T-helper 17 cell (primary cell): ENCODE measurements at regions not wholly inside any gene's neighbourhood (a gene's known extent, or its start where the extent isn't known, plus 50 kb on each side); places are given as distances from the start of the nearest gene placed in this dataset.

Experiments used
- ATAC-seq: fragments of 150-1000 bp; cut with Tn5 transposase; 2 replicates; pipeline ENCODE4 v1.10.0; 2021; ENCODE audit warnings: mild to moderate bottlenecking, moderate library complexity
- DNase-seq, 3 donors: peaks; one replicate each; pipeline versions ENCODE4 v3.0.0 to v3.0.0-alpha.2; 2020 to 2021
- H3K9me3 ChIP-seq: one replicate; pipeline ENCODE4 v1.7.0; 2013; ENCODE audit warnings: low read length, mild to moderate bottlenecking; ENCODE audit not compliant: control insufficient read depth, poor library complexity, severe bottlenecking
- H3K27ac Mint-ChIP-seq: one replicate; pipeline ENCODE4 v1.8.0; 2022; ENCODE audit warnings: mild to moderate bottlenecking, moderate library complexity, mixed read lengths
- H3K27me3 Mint-ChIP-seq: one replicate; pipeline ENCODE4 v1.8.0; 2022; ENCODE audit warnings: mixed read lengths
- H3K36me3 Mint-ChIP-seq: one replicate; pipeline ENCODE4 v1.8.0; 2022; ENCODE audit warnings: low read depth, mixed read lengths
- H3K4me1 Mint-ChIP-seq: one replicate; pipeline ENCODE4 v1.8.0; 2022; ENCODE audit warnings: mild to moderate bottlenecking, mixed read lengths
- H3K4me3 Mint-ChIP-seq: one replicate; pipeline ENCODE4 v1.8.0; 2022; ENCODE audit warnings: mild to moderate bottlenecking, moderate library complexity, mixed read lengths

DNA sequence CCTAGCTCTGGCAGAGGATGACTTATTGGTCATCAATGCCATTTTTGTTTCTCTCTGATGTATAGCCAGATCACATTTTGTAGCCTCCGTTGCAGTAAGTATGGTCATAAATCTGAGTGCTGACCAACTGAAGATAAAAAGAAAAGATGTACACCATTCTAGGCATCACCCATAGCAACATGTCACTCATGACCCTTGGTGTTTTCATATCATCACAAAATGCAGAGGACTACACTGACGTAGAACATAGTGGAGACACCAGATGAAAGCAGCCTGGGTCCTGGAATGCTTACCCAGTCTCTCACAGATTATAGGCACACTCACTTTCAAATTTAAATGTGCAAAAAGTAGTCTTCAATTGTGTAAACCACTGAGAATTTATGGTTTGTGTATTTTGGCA lies 172.8 kb downstream of the PDHA2 start:
- Mint-ChIP-seq H3K27me3 (no peaks in the 10 kb centered on the region), H3K36me3 (no peaks in the 10 kb centered on the region), H3K27ac (no peak overlapping the region), H3K4me3 (no peak overlapping the region), H3K4me1 (no peaks in the 10 kb centered on the region)
- DNase-seq (no peak), ATAC-seq (no peak)
- H3K9me3 ChIP-seq = no peaks in the 10 kb centered on the region

DNA sequence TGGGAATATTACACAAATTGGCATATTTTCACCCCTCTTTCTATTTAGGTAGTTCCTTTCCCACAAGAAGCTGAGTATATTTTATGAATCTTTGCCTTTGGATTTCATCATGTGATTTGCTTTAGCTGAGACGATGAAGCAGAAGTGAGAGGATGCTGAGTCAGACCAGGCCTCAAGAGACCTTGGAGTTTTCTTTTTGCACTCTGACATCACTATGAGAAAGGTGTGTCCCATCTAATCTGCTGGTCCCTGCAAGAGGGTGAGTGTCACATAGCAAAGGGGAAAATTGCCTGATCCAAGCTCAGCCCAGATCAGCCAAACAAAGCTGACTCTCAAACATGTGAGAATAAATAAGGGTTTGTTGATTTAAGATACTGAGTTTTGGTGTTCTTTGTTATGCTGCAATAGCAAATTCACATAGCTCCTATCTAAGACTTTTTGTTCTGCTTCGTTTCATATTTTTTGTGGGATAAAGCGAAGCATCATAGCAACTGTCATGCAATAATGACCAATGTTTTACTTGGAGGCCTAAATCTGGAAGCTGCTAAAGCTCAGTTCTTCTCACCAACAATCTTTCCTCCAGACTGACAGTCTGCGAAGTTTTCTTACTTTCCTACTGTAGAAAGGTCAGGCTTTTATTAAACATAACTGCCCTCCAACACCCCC lies 176.9 kb downstream of the PDHA2 start:
- no peaks in the 10 kb centered on the region for H3K4me1 Mint-ChIP-seq
- H3K27ac Mint-ChIP-seq = no peak overlapping the region
- no peaks in the 10 kb centered on the region for H3K36me3 Mint-ChIP-seq
- no peak overlapping the region for H3K4me3 Mint-ChIP-seq
- ATAC-seq = no peak
- no peaks in the 10 kb centered on the region for H3K27me3 Mint-ChIP-seq
- no peak for DNase-seq
- H3K9me3 ChIP-seq = no peaks in the 10 kb centered on the region

DNA sequence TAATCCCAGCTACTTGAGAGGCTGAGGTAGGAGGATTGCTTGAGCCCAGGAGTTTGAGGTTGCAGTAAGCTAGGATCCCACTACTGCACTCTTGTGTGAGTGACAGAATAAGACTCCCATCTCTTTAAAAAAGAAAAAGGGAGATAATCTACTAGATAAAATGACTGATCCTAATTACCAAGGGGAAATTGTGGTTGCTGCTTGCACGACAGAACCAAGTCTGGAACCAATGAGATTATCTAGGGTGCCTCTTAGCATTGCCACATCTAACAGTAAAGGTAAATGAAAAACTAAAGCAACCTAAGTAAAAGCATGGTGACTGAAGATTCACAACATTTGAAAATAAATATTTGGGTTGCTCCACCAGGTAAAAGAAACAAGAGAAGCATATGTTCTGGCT lies 185.1 kb downstream of the PDHA2 start:
- H3K9me3 ChIP-seq = no peaks in the 10 kb centered on the region
- Mint-ChIP-seq H3K27ac (no peak overlapping the region), H3K27me3 (no peaks in the 10 kb centered on the region), H3K36me3 (no peaks in the 10 kb centered on the region), H3K4me3 (no peak overlapping the region), H3K4me1 (no peaks in the 10 kb centered on the region)
- DNase-seq = no peak
- no peak for ATAC-seq

DNA sequence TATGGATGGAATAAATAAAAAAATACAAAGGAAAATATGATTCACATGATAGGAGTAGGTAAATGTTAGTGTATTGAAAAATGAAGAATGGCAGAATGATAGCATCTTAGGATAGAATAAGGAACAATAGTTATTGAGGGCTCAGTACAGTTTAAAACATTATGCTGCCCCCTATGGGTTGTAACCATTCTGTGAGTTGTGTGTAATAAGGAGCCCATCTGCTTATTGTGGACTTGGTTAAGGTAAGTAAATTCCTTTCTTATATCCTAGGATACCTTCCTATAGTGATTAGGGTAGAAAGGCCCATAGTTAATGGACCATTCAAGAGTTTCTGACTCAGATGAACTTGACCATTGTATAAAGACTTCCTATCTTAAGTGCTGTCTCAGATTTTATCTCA lies 195.8 kb downstream of the PDHA2 start:
- no peak for ATAC-seq
- Mint-ChIP-seq H3K4me3 (no peak overlapping the region), H3K27me3 (no peaks in the 10 kb centered on the region), H3K4me1 (no peaks in the 10 kb centered on the region), H3K36me3 (no peaks in the 10 kb centered on the region), H3K27ac (no peak overlapping the region)
- no peak for DNase-seq
- H3K9me3 ChIP-seq = no peaks in the 10 kb centered on the region

DNA sequence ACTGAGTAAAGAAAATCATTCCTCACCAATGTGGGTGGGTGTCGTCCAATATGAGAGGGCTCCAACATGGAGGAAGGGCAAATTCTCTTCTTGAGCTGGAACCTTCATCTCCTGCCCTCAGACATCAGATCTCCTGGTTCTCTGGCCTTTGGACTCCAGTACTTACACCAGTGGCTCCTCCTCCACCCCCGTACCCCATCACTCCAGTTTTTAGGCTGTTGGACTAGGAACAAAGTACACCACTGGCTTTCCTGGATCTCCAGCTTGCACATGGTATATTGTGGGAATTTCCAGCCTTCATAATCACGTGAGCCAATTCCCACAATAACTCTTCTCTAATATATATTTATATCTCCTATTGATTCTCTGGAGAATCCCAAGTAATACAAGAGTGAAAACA lies 196.9 kb downstream of the PDHA2 start:
- no peaks in the 10 kb centered on the region for H3K4me1 Mint-ChIP-seq
- ATAC-seq (no peak), DNase-seq (no peak)
- no peaks in the 10 kb centered on the region for H3K9me3 ChIP-seq
- H3K36me3 Mint-ChIP-seq = no peaks in the 10 kb centered on the region
- H3K4me3 Mint-ChIP-seq = no peak overlapping the region
- H3K27ac Mint-ChIP-seq = no peak overlapping the region
- no peaks in the 10 kb centered on the region for H3K27me3 Mint-ChIP-seq

DNA sequence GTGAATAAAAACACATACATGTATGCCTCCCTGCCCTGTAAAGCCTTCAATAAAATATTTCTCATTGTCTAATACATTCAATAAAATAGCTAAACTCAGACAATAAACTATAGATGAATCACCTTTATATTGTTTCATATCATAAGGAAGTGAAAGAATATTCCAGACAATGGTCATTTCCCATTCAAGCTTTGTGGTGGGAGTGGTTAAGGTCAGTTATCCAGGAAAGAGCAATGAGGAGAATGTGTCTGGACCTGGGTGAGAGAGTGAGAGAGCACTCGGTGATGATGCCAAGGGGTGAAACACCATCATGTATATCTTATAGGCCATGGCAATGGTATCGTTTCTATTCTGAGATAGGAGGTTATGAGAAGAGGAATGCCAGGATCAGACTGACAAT lies 197.8 kb downstream of the PDHA2 start:
- H3K36me3 Mint-ChIP-seq = no peaks in the 10 kb centered on the region
- no peaks in the 10 kb centered on the region for H3K4me1 Mint-ChIP-seq
- no peaks in the 10 kb centered on the region for H3K27me3 Mint-ChIP-seq
- no peak overlapping the region for H3K27ac Mint-ChIP-seq
- H3K9me3 ChIP-seq = no peaks in the 10 kb centered on the region
- no peak overlapping the region for H3K4me3 Mint-ChIP-seq
- no peak for ATAC-seq
- no peak for DNase-seq

DNA sequence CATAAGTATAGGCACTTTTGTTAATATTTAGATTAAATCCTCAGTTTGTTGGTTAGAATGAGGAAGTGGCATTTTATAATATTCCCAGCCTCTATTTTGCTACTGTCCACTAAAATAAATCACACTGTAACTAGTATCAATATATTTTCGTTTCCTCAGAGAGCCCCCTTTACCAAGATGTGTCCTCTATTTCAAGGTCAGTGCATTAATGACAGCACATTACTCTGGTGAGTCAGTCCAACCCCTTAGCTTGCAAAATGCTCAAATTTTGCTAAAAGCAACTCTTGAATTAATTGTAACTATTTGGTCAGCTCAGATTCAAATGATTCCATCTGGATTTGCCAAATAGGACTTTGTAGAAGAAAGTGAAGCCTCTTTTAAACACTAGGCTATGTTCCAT lies 199.3 kb downstream of the PDHA2 start:
- H3K4me3 Mint-ChIP-seq = no peak overlapping the region
- DNase-seq = no peak
- H3K36me3 Mint-ChIP-seq = no peaks in the 10 kb centered on the region
- no peak overlapping the region for H3K27ac Mint-ChIP-seq
- no peaks in the 10 kb centered on the region for H3K9me3 ChIP-seq
- H3K4me1 Mint-ChIP-seq = no peaks in the 10 kb centered on the region
- no peaks in the 10 kb centered on the region for H3K27me3 Mint-ChIP-seq
- ATAC-seq = no peak

DNA sequence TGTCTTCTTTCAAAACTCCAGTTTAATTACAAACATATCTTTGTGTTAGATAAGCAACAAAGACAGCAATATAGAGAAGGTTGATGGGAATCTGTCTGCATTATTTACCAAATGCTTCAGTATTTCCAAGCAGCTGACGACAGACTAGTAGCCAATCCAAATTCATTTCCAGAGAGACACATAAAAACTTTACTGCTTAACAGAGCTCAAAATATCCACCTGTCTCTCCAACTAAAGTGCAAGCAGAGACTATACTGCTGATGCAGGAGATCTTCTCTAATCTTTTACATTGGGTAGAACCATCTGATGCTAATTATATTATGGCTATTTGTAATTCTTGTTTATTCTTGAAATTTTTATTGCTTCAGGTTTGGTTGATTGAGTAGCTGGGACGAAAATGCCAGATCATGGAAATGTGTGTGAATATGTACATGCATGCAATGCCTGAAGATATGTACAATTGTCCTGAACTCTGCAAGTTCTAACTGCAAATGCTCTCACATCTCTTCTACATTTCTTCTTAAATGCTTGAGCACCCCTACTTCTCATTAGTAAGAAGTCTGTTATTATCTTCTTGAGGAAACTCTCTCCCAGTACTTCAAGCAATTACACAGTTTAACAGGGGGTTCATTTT lies 200.0 kb downstream of the PDHA2 start:
- no peak for DNase-seq
- H3K36me3 Mint-ChIP-seq = no peaks in the 10 kb centered on the region
- H3K27ac Mint-ChIP-seq = no peak overlapping the region
- H3K27me3 Mint-ChIP-seq = no peaks in the 10 kb centered on the region
- H3K4me3 Mint-ChIP-seq = no peak overlapping the region
- no peaks in the 10 kb centered on the region for H3K9me3 ChIP-seq
- no peaks in the 10 kb centered on the region for H3K4me1 Mint-ChIP-seq
- ATAC-seq = no peak

DNA sequence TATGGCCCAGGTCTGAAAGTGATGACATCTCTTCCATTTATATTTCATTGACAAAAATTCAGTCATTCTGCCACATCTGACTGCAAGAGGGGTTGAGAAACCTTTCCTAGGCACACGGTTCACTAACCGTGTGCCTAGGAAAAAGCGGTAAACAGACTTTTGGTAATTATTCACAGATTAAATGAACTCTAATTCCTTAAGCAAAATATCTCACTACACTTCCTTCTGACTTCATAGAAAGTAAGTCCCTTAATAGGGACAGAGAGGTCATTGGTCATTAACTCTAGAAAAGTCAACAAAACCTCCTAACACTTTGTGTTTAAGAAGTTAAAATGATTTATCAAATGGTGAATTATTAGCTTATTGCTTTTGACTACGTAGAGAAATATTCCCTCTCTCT lies 205.1 kb downstream of the PDHA2 start:
- ATAC-seq (no peak), DNase-seq (no peak)
- H3K27ac Mint-ChIP-seq = no peak overlapping the region
- no peaks in the 10 kb centered on the region for H3K4me1 Mint-ChIP-seq
- no peaks in the 10 kb centered on the region for H3K36me3 Mint-ChIP-seq
- H3K27me3 Mint-ChIP-seq = no peaks in the 10 kb centered on the region
- H3K4me3 Mint-ChIP-seq = no peak overlapping the region
- no peaks in the 10 kb centered on the region for H3K9me3 ChIP-seq

DNA sequence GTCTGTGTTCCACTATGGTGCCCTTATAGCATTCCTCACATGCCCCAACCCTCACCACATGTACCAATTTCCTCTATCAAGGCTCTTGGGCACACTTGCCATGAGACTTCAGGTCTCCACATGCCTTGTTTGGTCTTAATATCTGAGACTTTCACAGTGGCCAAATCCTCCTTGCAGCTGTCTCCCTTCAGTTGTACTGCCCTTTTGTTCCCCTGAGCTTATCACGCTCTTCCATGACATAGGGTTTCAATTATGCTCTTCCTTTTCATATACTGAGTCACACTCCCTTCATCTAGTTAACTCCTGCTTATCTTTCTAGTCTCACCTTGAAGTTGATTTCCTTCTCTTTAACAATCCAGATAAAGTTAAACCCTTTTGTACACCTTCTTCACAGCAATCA lies 212.9 kb downstream of the PDHA2 start:
- no peaks in the 10 kb centered on the region for H3K27me3 Mint-ChIP-seq

DNA sequence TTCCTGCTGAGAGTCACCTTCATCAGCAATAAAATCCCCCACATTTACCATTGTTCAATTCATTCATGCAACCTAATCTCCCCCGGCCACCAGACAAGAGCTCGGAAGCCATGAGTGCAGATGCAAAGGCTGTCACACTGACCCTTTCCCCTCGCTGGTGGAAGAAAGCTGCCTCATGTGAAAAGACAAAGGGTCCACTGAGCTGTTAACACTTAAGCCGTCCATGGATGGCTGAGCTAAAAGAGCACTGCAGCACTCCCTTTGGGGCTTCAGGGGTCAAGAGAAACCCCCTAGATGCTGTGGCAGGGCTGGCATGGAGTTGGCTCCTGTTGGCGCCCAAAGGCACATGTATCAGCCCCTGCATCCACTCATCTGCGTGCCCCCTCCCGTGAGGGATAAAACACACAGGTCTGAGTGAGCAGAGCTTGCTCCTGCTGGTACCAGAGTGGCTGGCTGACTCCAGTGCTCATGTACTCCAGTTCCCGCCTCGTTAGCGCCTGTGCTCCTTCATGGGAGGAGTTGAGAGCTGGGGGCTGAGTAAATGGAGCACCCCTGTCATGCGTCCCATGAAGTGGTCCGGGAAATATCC lies 216.5 kb downstream of the PDHA2 start:
- no peaks in the 10 kb centered on the region for H3K36me3 Mint-ChIP-seq
- DNase-seq (no peak), ATAC-seq (no peak)
- no peaks in the 10 kb centered on the region for H3K4me1 Mint-ChIP-seq
- H3K9me3 ChIP-seq = no peaks in the 10 kb centered on the region
- H3K27ac Mint-ChIP-seq = no peak overlapping the region
- no peak overlapping the region for H3K4me3 Mint-ChIP-seq
- no peaks in the 10 kb centered on the region for H3K27me3 Mint-ChIP-seq

More for the DNA sequence above, 212.9 kb downstream of the PDHA2 start:
- H3K9me3 ChIP-seq = no peaks in the 10 kb centered on the region
- ATAC-seq (no peak), DNase-seq (no peak)
- H3K4me1 Mint-ChIP-seq = peaks cover 4% of the 10 kb centered on the region
- H3K36me3 Mint-ChIP-seq = no peaks in the 10 kb centered on the region
- no peak overlapping the region for H3K4me3 Mint-ChIP-seq
- no peak overlapping the region for H3K27ac Mint-ChIP-seq

DNA sequence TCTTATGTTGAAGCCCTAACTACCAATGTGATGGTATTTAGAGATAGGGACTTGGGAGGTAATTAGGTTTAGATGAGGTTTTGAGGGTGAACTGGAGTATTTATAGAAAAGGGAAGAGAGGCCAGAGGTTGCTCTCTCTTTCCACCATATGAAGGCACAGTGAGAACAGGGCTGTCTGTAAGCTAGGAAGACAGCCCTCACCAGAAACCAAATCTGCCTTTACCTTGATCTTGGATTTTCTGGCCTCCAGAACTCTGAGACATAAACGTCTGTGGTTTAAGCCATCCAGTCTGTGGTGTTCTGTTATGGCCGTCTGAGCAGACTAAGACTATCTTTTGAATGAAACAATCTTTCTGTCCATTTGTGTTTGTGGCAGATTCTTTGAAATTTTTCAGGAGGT lies 223.7 kb downstream of the PDHA2 start:
- Mint-ChIP-seq H3K27ac (no peak overlapping the region), H3K4me1 (no peaks in the 10 kb centered on the region), H3K4me3 (no peak overlapping the region), H3K27me3 (no peaks in the 10 kb centered on the region), H3K36me3 (no peaks in the 10 kb centered on the region)
- no peak for ATAC-seq
- DNase-seq = no peak
- H3K9me3 ChIP-seq = no peaks in the 10 kb centered on the region

DNA sequence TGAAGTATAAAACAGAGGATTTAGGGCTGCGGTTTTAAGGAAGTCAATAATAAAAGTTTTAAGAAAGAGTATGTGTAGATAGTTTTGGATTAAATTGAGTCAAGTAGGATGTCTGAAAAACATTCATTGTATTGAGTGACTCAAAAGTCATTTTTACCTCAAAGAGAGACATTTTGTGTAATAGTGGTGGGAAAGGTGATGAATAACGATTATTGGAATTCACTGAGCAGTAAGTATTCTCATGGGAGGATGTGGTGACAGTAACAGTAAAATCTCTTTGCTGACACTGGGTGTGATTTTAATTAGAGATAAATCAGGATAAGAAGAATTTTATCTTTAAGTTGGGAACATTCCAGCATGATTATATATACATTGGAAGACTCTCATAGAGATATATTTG lies 233.6 kb downstream of the PDHA2 start:
- Mint-ChIP-seq H3K36me3 (no peaks in the 10 kb centered on the region), H3K4me1 (no peaks in the 10 kb centered on the region), H3K27ac (no peak overlapping the region), H3K4me3 (no peak overlapping the region), H3K27me3 (no peaks in the 10 kb centered on the region)
- H3K9me3 ChIP-seq = no peaks in the 10 kb centered on the region
- DNase-seq = no peak
- ATAC-seq = no peak

DNA sequence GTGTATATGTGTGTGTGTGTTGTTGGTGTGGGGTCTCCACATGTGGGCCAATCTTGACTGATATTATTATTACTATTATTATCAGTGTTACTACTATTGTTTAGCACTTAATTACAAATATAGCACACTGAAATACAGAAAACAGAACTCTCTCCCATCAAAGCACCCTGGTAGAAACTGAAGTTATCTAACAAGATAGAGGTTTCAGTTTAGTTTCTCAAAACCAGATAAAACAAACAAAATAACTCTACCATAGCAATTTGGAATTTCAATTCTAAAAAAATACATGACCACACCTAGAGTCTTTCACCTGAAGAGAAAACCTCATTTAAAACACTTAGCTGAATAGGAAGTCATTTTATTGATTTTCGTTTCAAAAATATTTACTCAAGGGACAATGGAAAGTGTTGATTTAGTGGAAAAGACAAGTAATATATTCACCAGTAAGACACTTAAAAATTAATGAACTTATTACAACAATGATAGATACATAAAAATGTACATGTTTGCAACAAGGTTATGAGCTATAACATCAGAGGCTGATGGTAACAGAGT lies 252.3 kb downstream of the PDHA2 start:
- Mint-ChIP-seq H3K36me3 (no peaks in the 10 kb centered on the region), H3K4me1 (no peaks in the 10 kb centered on the region), H3K27me3 (no peaks in the 10 kb centered on the region), H3K4me3 (no peak overlapping the region), H3K27ac (no peak overlapping the region)
- DNase-seq = no peak
- no peaks in the 10 kb centered on the region for H3K9me3 ChIP-seq
- no peak for ATAC-seq
